Astrocyte (in vitro differentiated cells and primary cell): ENCODE measurements at regions not wholly inside any gene's neighbourhood (a gene's known extent, or its start where the extent isn't known, plus 50 kb on each side); places are given as distances from the start of the nearest gene placed in this dataset.

Source experiments
- DNase-seq: peaks from one replicate; pipeline ENCODE4 v3.0.0-alpha.2; 2010; ENCODE audit warnings: low read depth
- FAIRE-seq: peaks from 2 replicates; lab custom pipeline; 2011; peaks lifted over from hg19 to GRCh38; lab: Jason Lieb, UNC
- H2AFZ ChIP-seq: 2 replicates; pipeline ENCODE4 v1.6.0; 2012; ENCODE audit warnings: low read depth, low read length, inconsistent platforms
- H3K27ac ChIP-seq: 2 replicates; pipeline ENCODE4 v1.5.1; 2011; ENCODE audit warnings: low read depth, low read length, inconsistent platforms
- H3K27me3 ChIP-seq: 2 replicates; pipeline ENCODE4 v1.6.0; 2011; ENCODE audit warnings: low read length, inconsistent platforms; ENCODE audit not compliant: insufficient read depth
- H3K36me3 ChIP-seq: 2 replicates; pipeline ENCODE4 v1.5.1; 2011; ENCODE audit warnings: low read length, inconsistent platforms; ENCODE audit not compliant: insufficient read depth
- H3K4me1 ChIP-seq: 2 replicates; pipeline ENCODE4 v1.5.1; 2011; ENCODE audit warnings: low read length, inconsistent platforms; ENCODE audit not compliant: insufficient read depth
- H3K4me2 ChIP-seq: 2 replicates; pipeline ENCODE4 v1.6.0; 2012; ENCODE audit warnings: low read length, inconsistent platforms
- H3K4me3 ChIP-seq: 2 replicates; pipeline ENCODE4 v1.5.1; 2011; ENCODE audit warnings: low read depth, mild to moderate bottlenecking, low read length, inconsistent platforms; ENCODE audit not compliant: insufficient read depth
- H3K79me2 ChIP-seq: 2 replicates; pipeline ENCODE4 v1.6.0; 2012; ENCODE audit warnings: mild to moderate bottlenecking, low read length, inconsistent platforms; ENCODE audit not compliant: insufficient read depth
- H3K9ac ChIP-seq: 2 replicates; pipeline ENCODE4 v1.6.0; 2012; ENCODE audit warnings: mild to moderate bottlenecking, low read length, inconsistent platforms
- H3K9me3 ChIP-seq: 2 replicates; pipeline ENCODE4 v1.5.1; 2012; ENCODE audit warnings: low read depth, mild to moderate bottlenecking, low read length, inconsistent platforms; ENCODE audit not compliant: insufficient read depth
- H4K20me1 ChIP-seq: 2 replicates; pipeline ENCODE4 v1.6.0; 2012; ENCODE audit warnings: low read length, inconsistent platforms; ENCODE audit not compliant: insufficient read depth
- H3K27ac Mint-ChIP-seq: one replicate; pipeline ENCODE4 v1.8.0; 2021; ENCODE audit warnings: mild to moderate bottlenecking, mixed read lengths; ENCODE audit not compliant: unreplicated experiment
- H3K27me3 Mint-ChIP-seq: one replicate; pipeline ENCODE4 v1.8.0; 2021; ENCODE audit warnings: low read depth, mixed read lengths; ENCODE audit not compliant: unreplicated experiment
- H3K36me3 Mint-ChIP-seq: one replicate; pipeline ENCODE4 v1.8.0; 2021; ENCODE audit warnings: low read depth, mixed read lengths; ENCODE audit not compliant: unreplicated experiment
- H3K4me1 Mint-ChIP-seq: one replicate; pipeline ENCODE4 v1.8.0; 2021; ENCODE audit warnings: low read depth, mixed read lengths; ENCODE audit not compliant: unreplicated experiment
- H3K4me3 Mint-ChIP-seq: one replicate; pipeline ENCODE4 v1.8.0; 2021; ENCODE audit warnings: mild to moderate bottlenecking, moderate library complexity, mixed read lengths; ENCODE audit not compliant: unreplicated experiment
- H3K9me3 Mint-ChIP-seq: one replicate; pipeline ENCODE4 v1.8.0; 2021; ENCODE audit warnings: mild to moderate bottlenecking, mixed read lengths; ENCODE audit not compliant: unreplicated experiment
- EZH2 ChIP-seq: IDR thresholded peaks from 2 replicates; pipeline ENCODE4 v1.6.1; 2012; ENCODE audit warnings: mild to moderate bottlenecking, low read length, inconsistent platforms; ENCODE audit not compliant: insufficient read depth
- TF ChIP-seq, protein P1 (sequence below): IDR thresholded peaks from 2 replicates; pipeline ENCODE4 v1.5.1; 2011; ENCODE audit warnings: low read depth, mild to moderate bottlenecking, inconsistent platforms, low read length, moderate library complexity; ENCODE audit not compliant: insufficient read depth

DNA sequence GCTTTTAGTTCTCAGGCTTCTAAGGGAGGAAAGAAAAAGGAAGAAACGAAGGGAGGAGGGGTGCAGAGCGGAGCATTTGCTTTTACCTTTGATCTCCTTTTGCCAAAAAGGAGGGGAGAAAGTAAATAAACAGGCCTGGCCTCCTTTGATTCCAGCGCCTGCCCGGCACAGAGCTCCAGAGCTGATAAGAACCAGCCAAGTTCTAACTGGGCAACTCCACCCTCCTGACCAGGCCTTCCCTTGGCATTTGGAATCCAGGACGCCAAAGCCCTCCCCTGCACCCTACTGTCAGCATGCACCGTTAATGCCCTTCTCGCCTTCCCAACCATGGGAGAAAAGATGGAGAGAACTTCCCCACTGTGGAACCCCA is 120.8 kb upstream of the PTPN1 start:
- H3K27me3 Mint-ChIP-seq: peaks cover 38% of the 10 kb centered on the region
- no peaks in the 10 kb centered on the region for H3K4me1 Mint-ChIP-seq
- H3K27me3 ChIP-seq: no peaks in the 10 kb centered on the region
- no peak overlapping the region for H3K27ac Mint-ChIP-seq
- no peak overlapping the region for H3K4me3 ChIP-seq
- H3K36me3 Mint-ChIP-seq: no peaks in the 10 kb centered on the region
- no peaks in the 10 kb centered on the region for H3K9me3 ChIP-seq
- H3K79me2 ChIP-seq: no peaks in the 10 kb centered on the region
- H3K4me2 ChIP-seq: no peak overlapping the region
- H2AFZ ChIP-seq: no peak overlapping the region
- no peak for DNase-seq
- no peak overlapping the region for H3K4me3 Mint-ChIP-seq
- no peaks in the 10 kb centered on the region for H4K20me1 ChIP-seq
- H3K9me3 Mint-ChIP-seq: no peaks in the 10 kb centered on the region
- H3K36me3 ChIP-seq: no peaks in the 10 kb centered on the region
- TF ChIP-seq, protein P1, sequence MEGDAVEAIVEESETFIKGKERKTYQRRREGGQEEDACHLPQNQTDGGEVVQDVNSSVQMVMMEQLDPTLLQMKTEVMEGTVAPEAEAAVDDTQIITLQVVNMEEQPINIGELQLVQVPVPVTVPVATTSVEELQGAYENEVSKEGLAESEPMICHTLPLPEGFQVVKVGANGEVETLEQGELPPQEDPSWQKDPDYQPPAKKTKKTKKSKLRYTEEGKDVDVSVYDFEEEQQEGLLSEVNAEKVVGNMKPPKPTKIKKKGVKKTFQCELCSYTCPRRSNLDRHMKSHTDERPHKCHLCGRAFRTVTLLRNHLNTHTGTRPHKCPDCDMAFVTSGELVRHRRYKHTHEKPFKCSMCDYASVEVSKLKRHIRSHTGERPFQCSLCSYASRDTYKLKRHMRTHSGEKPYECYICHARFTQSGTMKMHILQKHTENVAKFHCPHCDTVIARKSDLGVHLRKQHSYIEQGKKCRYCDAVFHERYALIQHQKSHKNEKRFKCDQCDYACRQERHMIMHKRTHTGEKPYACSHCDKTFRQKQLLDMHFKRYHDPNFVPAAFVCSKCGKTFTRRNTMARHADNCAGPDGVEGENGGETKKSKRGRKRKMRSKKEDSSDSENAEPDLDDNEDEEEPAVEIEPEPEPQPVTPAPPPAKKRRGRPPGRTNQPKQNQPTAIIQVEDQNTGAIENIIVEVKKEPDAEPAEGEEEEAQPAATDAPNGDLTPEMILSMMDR: no peak
- no peak for TF ChIP-seq EZH2
- no peak for FAIRE-seq
- H3K27ac ChIP-seq: no peak overlapping the region
- no peak overlapping the region for H3K9ac ChIP-seq
- H3K4me1 ChIP-seq: peaks cover 9% of the 10 kb centered on the region

DNA sequence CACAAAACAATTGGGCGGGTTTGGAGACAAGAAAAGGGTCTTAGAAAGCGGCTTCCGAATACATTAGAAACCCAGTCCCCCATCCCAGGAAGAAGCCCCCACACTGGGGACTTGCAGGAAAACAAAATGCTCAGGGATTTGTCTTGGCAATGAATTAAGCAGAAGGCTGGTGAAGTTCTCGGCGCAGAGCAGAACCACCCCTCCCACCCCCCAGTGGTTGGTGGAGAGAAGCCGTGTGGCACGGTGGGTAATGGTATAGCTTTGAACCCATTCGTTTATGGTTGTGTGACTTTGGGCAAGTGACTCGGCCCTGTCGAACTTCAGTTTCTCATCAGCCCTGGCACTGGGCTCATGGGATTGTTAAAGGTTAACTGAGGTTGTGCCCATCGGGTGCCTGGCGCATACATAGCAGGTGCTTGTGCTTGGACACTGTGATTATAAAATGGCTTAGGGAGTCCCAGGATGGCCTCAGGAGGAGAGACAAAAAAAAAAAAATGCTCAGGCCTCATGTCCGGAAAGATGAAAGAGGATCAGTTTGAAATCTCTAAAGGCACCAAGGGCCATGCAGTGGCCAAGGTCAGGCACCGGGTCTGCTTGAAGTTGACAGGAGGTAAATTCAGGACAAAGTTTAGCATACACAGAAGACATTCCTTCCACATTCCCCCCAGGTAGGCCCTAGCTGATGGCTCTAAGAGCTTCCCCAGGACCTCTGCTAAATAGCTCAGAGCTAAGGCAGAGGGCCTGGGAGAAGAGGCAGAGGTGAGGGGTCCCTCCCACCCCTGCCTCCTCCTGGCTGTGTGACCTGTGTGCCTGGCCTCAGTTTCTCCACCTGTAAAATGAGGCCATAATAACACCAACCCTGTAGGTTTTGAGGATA is 120.1 kb upstream of the PTPN1 start:
- Histone ChIP-seq H3K4me2 (no peak overlapping the region), H2AFZ (no peak overlapping the region), H3K79me2 (no peaks in the 10 kb centered on the region), H4K20me1 (no peaks in the 10 kb centered on the region), H3K4me3 (no peak overlapping the region), H3K9ac (no peak overlapping the region), H3K27ac (no peak overlapping the region), H3K27me3 (no peaks in the 10 kb centered on the region), H3K4me1 (peaks cover 9% of the 10 kb centered on the region), H3K9me3 (no peaks in the 10 kb centered on the region), H3K36me3 (no peaks in the 10 kb centered on the region)
- Mint-ChIP-seq H3K36me3 (no peaks in the 10 kb centered on the region), H3K27me3 (peaks cover 37% of the 10 kb centered on the region), H3K4me3 (no peak overlapping the region), H3K9me3 (no peaks in the 10 kb centered on the region), H3K27ac (no peak overlapping the region), H3K4me1 (no peaks in the 10 kb centered on the region)
- DNase-seq (no peak), FAIRE-seq (no peak)
- TF ChIP-seq, protein P1: no peak
- TF ChIP-seq EZH2: no peak
